NCI-H2196 treated with DMSO at 0.1 percent for 48 hours (cell line): ENCODE measurements at regions not wholly inside any gene's neighbourhood (a gene's known extent, or its start where the extent isn't known, plus 50 kb on each side); places are given as distances from the start of the nearest gene placed in this dataset.
"Not testable (repeated sequence)": the region's sequence is repeated elsewhere in the genome, so short reads cannot be mapped to it uniquely, and the experiment has no call there.

ENCODE experiments used
- DNase-seq: peaks from one replicate; lab custom pipeline; 2025; ENCODE audit not compliant: unreplicated experiment; lab: John Stamatoyannopoulos, UW

GRCh38 chr6:122145246-122145645, 254.2 kb upstream of the HSF2 start:
- DNase-seq, result no peak

- no peak for DNase-seq
Observed at GRCh38 chr6:122145741-122146240, 253.7 kb upstream of the HSF2 start.

GRCh38 chr6:122147291-122147690, 252.2 kb upstream of the HSF2 start:
- DNase-seq, result no peak

- DNase-seq, result no peak
Observed at GRCh38 chr6:122151066-122151465, 248.4 kb upstream of the HSF2 start.

- no peak for DNase-seq
Observed at GRCh38 chr6:122151763-122152162, 247.7 kb upstream of the HSF2 start.

GRCh38 chr6:122153557-122153956, 245.9 kb upstream of the HSF2 start:
- DNase-seq, result no peak

GRCh38 chr6:122154155-122154554, 245.3 kb upstream of the HSF2 start:
- no peak for DNase-seq

- DNase-seq, result no peak
Observed at GRCh38 chr6:122154912-122155575, 244.4 kb upstream of the HSF2 start.

- no peak for DNase-seq
Observed at GRCh38 chr6:122161136-122161535, 238.3 kb upstream of the HSF2 start.

- no peak for DNase-seq
Observed at GRCh38 chr6:122165014-122165413, 234.4 kb upstream of the HSF2 start.

- no peak for DNase-seq
Observed at GRCh38 chr6:122170274-122170673, 229.2 kb upstream of the HSF2 start.

GRCh38 chr6:122178988-122179387, 220.5 kb upstream of the HSF2 start:
- DNase-seq, result no peak

GRCh38 chr6:122180132-122180531, 219.3 kb upstream of the HSF2 start:
- DNase-seq, result no peak

GRCh38 chr6:122182061-122182460, 217.4 kb upstream of the HSF2 start:
- DNase-seq, result no peak

GRCh38 chr6:122184401-122184827, 215.0 kb upstream of the HSF2 start:
- DNase-seq, result no peak

GRCh38 chr6:122185458-122185857, 214.0 kb upstream of the HSF2 start:
- not testable (repeated sequence) for DNase-seq

GRCh38 chr6:122187186-122187585, 212.3 kb upstream of the HSF2 start:
- DNase-seq, result no peak

- DNase-seq, result no peak
Observed at GRCh38 chr6:122198922-122199321, 200.5 kb upstream of the HSF2 start.

- no peak for DNase-seq
Observed at GRCh38 chr6:122200440-122200839, 199.0 kb upstream of the HSF2 start.

- no peak for DNase-seq
Observed at GRCh38 chr6:122202576-122203137, 196.8 kb upstream of the HSF2 start.

GRCh38 chr6:122207061-122207460, 192.4 kb upstream of the HSF2 start:
- no peak for DNase-seq

- no peak for DNase-seq
Observed at GRCh38 chr6:122207794-122208193, 191.7 kb upstream of the HSF2 start.
